SK-N-SH treated with all-trans-retinoic acid at 6 μM for 48 hours (cell line): ENCODE measurements at regions not wholly inside any gene's neighbourhood (a gene's known extent, or its start where the extent isn't known, plus 50 kb on each side); places are given as distances from the start of the nearest gene placed in this dataset.

Experiments used
- ATAC-seq: fragments of 200-7000 bp; cut with Tn5 transposase; 3 replicates; pipeline ENCODE4 v1.9.1; 2020; ENCODE audit warnings: mild to moderate bottlenecking, moderate library complexity
- BACH2 ChIP-seq: fragments of 250-450 bp; sonication (Bioruptor Pico); IDR thresholded peaks from 2 replicates; pipeline ENCODE4 v1.9.0; 2021; ENCODE audit warnings: mild to moderate bottlenecking, borderline replicate concordance
- CSDC2 ChIP-seq: fragments of 250-450 bp; sonication (Bioruptor Pico); IDR thresholded peaks from 2 replicates; pipeline ENCODE4 v1.5.0; 2020; ENCODE audit warnings: mild to moderate bottlenecking, moderate library complexity
- GLIS3 ChIP-seq: fragments of 250-450 bp; sonication (Bioruptor Pico); IDR thresholded peaks from 2 replicates; pipeline ENCODE4 v1.5.0; 2020; ENCODE audit warnings: mild to moderate bottlenecking, moderate library complexity
- ISL1 ChIP-seq: fragments of 250-450 bp; sonication (Bioruptor Pico); IDR thresholded peaks from 2 replicates; pipeline ENCODE4 v2.1.2; 2022; ENCODE audit warnings: mild to moderate bottlenecking, moderate library complexity
- OSR1 ChIP-seq: fragments of 250-450 bp; sonication (Bioruptor Pico); IDR thresholded peaks from 2 replicates; pipeline ENCODE4 v1.8.0; 2022; ENCODE audit warnings: moderate library complexity, mild to moderate bottlenecking, inconsistent platforms
- PATZ1 ChIP-seq: fragments of 250-450 bp; sonication (Bioruptor Pico); IDR thresholded peaks from 2 replicates; pipeline ENCODE4 v1.8.0; 2020; ENCODE audit warnings: mild to moderate bottlenecking, moderate library complexity, borderline replicate concordance
- RARB ChIP-seq: fragments of 250-450 bp; sonication (Bioruptor Pico); IDR thresholded peaks from 2 replicates; pipeline ENCODE4 v1.8.0; 2021; ENCODE audit warnings: mild to moderate bottlenecking, moderate library complexity
- SNAI2 ChIP-seq: fragments of 250-450 bp; sonication (Bioruptor Pico); IDR thresholded peaks from 2 replicates; pipeline ENCODE4 v1.5.0; 2020; ENCODE audit warnings: mild to moderate bottlenecking, moderate library complexity
- TCF4 ChIP-seq: fragments of 250-450 bp; sonication (Bioruptor Pico); IDR thresholded peaks from 2 replicates; pipeline ENCODE4 v1.8.0; 2021; ENCODE audit warnings: mild to moderate bottlenecking, moderate library complexity, borderline replicate concordance
- TOX ChIP-seq: fragments of 250-450 bp; sonication (Bioruptor Pico); IDR thresholded peaks from 2 replicates; pipeline ENCODE4 v1.8.0; 2021; ENCODE audit warnings: mild to moderate bottlenecking, moderate library complexity, borderline replicate concordance
- ZFP30 ChIP-seq: fragments of 450-650 bp; formaldehyde crosslinking; IDR thresholded peaks from 2 replicates; pipeline ENCODE4 v1.5.0; 2022; ENCODE audit warnings: mild to moderate bottlenecking, moderate library complexity
- ZNF70 ChIP-seq: fragments of 450-650 bp; formaldehyde crosslinking; IDR thresholded peaks from 2 replicates; pipeline ENCODE4 v1.5.0; 2020; ENCODE audit warnings: mild to moderate bottlenecking, moderate library complexity
- TF ChIP-seq, protein P1 (sequence below): fragments of 250-450 bp; sonication (Bioruptor Pico); IDR thresholded peaks from 2 replicates; pipeline ENCODE4 v1.5.1; 2021; ENCODE audit warnings: mild to moderate bottlenecking, moderate library complexity
- TF ChIP-seq, protein P2 (sequence below): fragments of 250-450 bp; sonication (Bioruptor Pico); IDR thresholded peaks from 2 replicates; pipeline ENCODE4 v1.5.0; 2020; ENCODE audit warnings: mild to moderate bottlenecking, moderate library complexity
- TF ChIP-seq, protein P3 (sequence below): fragments of 250-450 bp; sonication (Bioruptor Pico); IDR thresholded peaks from 2 replicates; pipeline ENCODE4 v1.5.1; 2020; ENCODE audit warnings: low read depth, mild to moderate bottlenecking, moderate library complexity
- TF ChIP-seq, protein P4 (sequence below): fragments of 250-450 bp; sonication (Bioruptor Pico); IDR thresholded peaks from 2 replicates; pipeline ENCODE4 v1.8.0; 2021; ENCODE audit warnings: low read depth, mild to moderate bottlenecking, moderate library complexity, borderline replicate concordance

DNA sequence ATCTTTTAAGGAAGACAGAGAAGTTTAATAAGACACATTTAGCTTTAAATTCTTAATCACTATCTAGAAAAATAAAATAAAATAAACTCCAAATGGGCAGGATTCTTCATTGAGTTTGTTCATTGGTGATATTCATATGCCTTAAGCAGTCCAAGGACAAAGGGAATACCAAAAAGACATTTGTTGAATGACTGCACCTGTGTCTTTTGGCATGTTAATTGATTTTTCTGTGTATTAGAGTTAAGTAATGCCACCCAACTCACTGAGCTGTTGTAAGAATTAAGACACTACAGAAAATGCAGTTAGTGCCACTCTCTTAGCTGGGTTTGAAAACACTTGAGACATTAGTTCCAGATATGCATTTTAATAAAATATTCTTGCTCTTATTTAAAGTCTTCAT, 683.6 kb upstream of the ROBO1 start:
- ATAC-seq, result no peak
- TF ChIP-seq TCF4, result no peak
- no peak for TF ChIP-seq BACH2 (CRISPR knock-in tag)
- TF ChIP-seq GLIS3 (CRISPR knock-in tag), result no peak
- no peak for TF ChIP-seq ZNF70
- TF ChIP-seq, protein P1, sequence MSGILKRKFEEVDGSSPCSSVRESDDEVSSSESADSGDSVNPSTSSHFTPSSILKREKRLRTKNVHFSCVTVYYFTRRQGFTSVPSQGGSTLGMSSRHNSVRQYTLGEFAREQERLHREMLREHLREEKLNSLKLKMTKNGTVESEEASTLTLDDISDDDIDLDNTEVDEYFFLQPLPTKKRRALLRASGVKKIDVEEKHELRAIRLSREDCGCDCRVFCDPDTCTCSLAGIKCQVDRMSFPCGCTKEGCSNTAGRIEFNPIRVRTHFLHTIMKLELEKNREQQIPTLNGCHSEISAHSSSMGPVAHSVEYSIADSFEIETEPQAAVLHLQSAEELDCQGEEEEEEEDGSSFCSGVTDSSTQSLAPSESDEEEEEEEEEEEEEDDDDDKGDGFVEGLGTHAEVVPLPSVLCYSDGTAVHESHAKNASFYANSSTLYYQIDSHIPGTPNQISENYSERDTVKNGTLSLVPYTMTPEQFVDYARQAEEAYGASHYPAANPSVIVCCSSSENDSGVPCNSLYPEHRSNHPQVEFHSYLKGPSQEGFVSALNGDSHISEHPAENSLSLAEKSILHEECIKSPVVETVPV (CRISPR knock-in tag), result no peak
- TF ChIP-seq SNAI2 (CRISPR knock-in tag), result no peak
- TF ChIP-seq, protein P2, sequence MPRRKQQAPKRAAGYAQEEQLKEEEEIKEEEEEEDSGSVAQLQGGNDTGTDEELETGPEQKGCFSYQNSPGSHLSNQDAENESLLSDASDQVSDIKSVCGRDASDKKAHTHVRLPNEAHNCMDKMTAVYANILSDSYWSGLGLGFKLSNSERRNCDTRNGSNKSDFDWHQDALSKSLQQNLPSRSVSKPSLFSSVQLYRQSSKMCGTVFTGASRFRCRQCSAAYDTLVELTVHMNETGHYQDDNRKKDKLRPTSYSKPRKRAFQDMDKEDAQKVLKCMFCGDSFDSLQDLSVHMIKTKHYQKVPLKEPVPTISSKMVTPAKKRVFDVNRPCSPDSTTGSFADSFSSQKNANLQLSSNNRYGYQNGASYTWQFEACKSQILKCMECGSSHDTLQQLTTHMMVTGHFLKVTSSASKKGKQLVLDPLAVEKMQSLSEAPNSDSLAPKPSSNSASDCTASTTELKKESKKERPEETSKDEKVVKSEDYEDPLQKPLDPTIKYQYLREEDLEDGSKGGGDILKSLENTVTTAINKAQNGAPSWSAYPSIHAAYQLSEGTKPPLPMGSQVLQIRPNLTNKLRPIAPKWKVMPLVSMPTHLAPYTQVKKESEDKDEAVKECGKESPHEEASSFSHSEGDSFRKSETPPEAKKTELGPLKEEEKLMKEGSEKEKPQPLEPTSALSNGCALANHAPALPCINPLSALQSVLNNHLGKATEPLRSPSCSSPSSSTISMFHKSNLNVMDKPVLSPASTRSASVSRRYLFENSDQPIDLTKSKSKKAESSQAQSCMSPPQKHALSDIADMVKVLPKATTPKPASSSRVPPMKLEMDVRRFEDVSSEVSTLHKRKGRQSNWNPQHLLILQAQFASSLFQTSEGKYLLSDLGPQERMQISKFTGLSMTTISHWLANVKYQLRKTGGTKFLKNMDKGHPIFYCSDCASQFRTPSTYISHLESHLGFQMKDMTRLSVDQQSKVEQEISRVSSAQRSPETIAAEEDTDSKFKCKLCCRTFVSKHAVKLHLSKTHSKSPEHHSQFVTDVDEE (CRISPR knock-in tag), result no peak

DNA sequence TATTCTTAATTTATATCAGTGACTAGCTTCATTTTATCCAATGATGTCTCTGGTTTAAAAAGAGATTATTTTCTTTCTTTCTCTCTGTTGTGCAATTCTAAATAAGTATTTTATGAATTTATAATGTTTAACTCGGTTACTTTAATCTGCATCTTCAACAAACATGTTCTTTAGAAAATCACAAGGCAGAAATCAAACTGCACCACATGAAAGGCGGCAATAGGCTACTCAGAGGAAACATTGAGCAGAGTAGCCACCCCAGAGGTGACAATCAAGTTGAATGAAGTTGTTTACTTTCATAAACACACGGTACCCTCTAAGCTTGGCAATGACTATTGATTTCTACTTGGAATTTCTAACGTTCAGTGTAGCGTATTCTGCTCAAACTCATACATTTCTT, 677.8 kb upstream of the ROBO1 start:
- ATAC-seq, result no peak
- TF ChIP-seq CSDC2 (CRISPR knock-in tag) (no peak), PATZ1 (no peak), BACH2 (CRISPR knock-in tag) (no peak), TOX (CRISPR knock-in tag) (no peak), RARB (CRISPR knock-in tag) (no peak), ISL1 (CRISPR knock-in tag) (no peak), TCF4 (no peak), SNAI2 (CRISPR knock-in tag) (no peak), OSR1 (no peak), ZFP30 (CRISPR knock-in tag) (no peak)
- TF ChIP-seq, protein P3, sequence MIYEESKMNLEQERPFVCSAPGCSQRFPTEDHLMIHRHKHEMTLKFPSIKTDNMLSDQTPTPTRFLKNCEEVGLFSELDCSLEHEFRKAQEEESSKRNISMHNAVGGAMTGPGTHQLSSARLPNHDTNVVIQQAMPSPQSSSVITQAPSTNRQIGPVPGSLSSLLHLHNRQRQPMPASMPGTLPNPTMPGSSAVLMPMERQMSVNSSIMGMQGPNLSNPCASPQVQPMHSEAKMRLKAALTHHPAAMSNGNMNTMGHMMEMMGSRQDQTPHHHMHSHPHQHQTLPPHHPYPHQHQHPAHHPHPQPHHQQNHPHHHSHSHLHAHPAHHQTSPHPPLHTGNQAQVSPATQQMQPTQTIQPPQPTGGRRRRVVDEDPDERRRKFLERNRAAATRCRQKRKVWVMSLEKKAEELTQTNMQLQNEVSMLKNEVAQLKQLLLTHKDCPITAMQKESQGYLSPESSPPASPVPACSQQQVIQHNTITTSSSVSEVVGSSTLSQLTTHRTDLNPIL (CRISPR knock-in tag), result no peak
- TF ChIP-seq, protein P1 (CRISPR knock-in tag), result no peak
- TF ChIP-seq, protein P4, sequence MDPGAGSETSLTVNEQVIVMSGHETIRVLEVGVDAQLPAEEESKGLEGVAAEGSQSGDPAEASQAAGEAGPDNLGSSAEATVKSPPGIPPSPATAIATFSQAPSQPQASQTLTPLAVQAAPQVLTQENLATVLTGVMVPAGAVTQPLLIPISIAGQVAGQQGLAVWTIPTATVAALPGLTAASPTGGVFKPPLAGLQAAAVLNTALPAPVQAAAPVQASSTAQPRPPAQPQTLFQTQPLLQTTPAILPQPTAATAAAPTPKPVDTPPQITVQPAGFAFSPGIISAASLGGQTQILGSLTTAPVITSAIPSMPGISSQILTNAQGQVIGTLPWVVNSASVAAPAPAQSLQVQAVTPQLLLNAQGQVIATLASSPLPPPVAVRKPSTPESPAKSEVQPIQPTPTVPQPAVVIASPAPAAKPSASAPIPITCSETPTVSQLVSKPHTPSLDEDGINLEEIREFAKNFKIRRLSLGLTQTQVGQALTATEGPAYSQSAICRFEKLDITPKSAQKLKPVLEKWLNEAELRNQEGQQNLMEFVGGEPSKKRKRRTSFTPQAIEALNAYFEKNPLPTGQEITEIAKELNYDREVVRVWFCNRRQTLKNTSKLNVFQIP (CRISPR knock-in tag), result no peak
- TF ChIP-seq, protein P2 (CRISPR knock-in tag), result no peak
- TF ChIP-seq, all 23 proteins: peak for 0
